ENCODE measurements at regions not wholly inside any gene's neighbourhood (a gene's known extent, or its start where the extent isn't known, plus 50 kb on each side); places are given as distances from the start of the nearest gene placed in this dataset.

- Histone ChIP-seq H3K4me3 (no peak overlapping the region), H3K9me3 (no peaks in the 10 kb centered on the region), H3K4me1 (peaks cover 0 to 5% (median 0%) of the 10 kb centered on the region in 12 donors), H3K27ac (no peak overlapping the region), H3K36me3 (peaks cover 0 to 5% (median 0%) of the 10 kb centered on the region in 9 donors), H3K27me3 (no peaks in the 10 kb centered on the region)
- 60 to 70% (median 66%) methylated on average over 5 of the region's 5 CpGs for WGBS, 4 donors
- peak in 2 of 4 donors; percentile 54 to 58 for ATAC-seq
- intact Hi-C loops (cut with DNase I), result no loop called here
- no peak for DNase-seq
- no peak for TF ChIP-seq CTCF (IDR thresholded peaks at IDR 0.05)
- TF ChIP-seq POLR2A (IDR thresholded peaks at IDR 0.05), result no peak
These were observed 157.7 kb downstream of the LYPLAL1 start for GRCh38 chr1:219331424-219331823.

- H3K27me3 ChIP-seq, result no peaks in the 10 kb centered on the region
- H3K36me3 ChIP-seq, result peaks cover 0 to 5% (median 0%) of the 10 kb centered on the region in 9 donors
- WGBS, 4 donors, result 70 to 99% (median 92%) methylated on average over 2 of the region's 2 CpGs
- H3K27ac ChIP-seq, result no peak overlapping the region
- H3K4me3 ChIP-seq, result no peak overlapping the region
- intact Hi-C loops (cut with DNase I), result no loop called here
- DNase-seq (no peak), ATAC-seq (no peak)
- H3K4me1 ChIP-seq, result peaks cover 0 to 5% (median 0%) of the 10 kb centered on the region in 12 donors
- no peaks in the 10 kb centered on the region for H3K9me3 ChIP-seq
- no peak for TF ChIP-seq CTCF (IDR thresholded peaks at IDR 0.05)
- TF ChIP-seq POLR2A (IDR thresholded peaks at IDR 0.05), result no peak
These were observed 157.0 kb downstream of the LYPLAL1 start for GRCh38 chr1:219330669-219331068.

DNA sequence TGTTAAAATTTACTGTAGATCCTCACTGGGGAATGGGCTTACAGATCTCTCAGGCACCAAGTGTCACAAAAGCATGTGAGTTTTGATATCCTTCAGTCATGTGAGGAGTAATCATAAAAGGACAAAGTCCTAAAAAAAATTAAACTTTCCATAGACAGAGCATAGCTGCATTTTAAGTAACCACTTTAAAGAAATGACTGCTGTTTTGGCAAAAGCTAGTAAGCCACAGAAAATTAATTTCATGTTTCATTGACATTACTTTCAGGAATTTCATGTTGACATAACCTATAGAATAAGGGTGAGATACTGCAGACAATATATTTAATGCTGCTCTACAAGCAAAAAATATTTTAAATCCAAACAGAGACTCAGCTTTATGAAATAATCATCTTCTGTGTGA is 156.3 kb downstream of the LYPLAL1 start:
- ATAC-seq, result no peak
- intact Hi-C loops (cut with DNase I), result no loop called here

DNA sequence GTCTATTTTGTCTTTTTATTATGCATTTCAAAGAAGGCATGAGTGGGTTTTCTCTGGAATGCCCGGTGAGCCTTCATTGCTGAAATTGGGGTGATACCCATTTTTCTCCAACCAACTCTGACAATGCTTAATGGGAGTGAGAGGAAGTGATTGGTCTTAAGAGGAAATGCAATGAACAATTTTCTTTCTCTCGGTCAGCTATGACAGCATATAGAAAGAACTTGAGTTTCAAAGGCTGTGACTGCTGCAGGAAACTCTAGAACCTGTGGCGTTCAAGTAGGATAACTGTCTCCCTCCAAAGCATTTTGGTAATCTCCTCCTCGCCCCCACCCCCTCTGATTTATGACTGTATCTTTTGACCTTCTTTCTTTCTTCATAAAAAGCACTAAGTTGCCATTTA is 155.9 kb downstream of the LYPLAL1 start:
- ATAC-seq, result no peak
- intact Hi-C loops (cut with DNase I), result loop anchor here in 1 of 10 donors (10.0 kb wide), 1 partner anchor 55 kb away; no protein-coding TSS in a partner anchor
- H3K9me3 ChIP-seq, result no peaks in the 10 kb centered on the region
- no peak for DNase-seq
- WGBS, 4 donors, result 74 to 79% (median 77%) methylated on average over 4 of the region's 4 CpGs
- no peak overlapping the region for H3K27ac ChIP-seq
- TF ChIP-seq POLR2A (IDR thresholded peaks at IDR 0.05), result no peak
- no peak for TF ChIP-seq CTCF (IDR thresholded peaks at IDR 0.05)
- peaks cover 0 to 5% (median 0%) of the 10 kb centered on the region in 12 donors for H3K4me1 ChIP-seq
- no peaks in the 10 kb centered on the region for H3K27me3 ChIP-seq
- peaks cover 0 to 5% (median 0%) of the 10 kb centered on the region in 9 donors for H3K36me3 ChIP-seq
- no peak overlapping the region for H3K4me3 ChIP-seq

More for the DNA sequence above, 156.3 kb downstream of the LYPLAL1 start:
- Histone ChIP-seq H3K27ac (no peak overlapping the region), H3K4me3 (no peak overlapping the region), H3K9me3 (no peaks in the 10 kb centered on the region), H3K27me3 (no peaks in the 10 kb centered on the region), H3K36me3 (peaks cover 0 to 5% (median 0%) of the 10 kb centered on the region in 9 donors), H3K4me1 (peaks cover 0 to 5% (median 0%) of the 10 kb centered on the region in 12 donors)
- no peak for DNase-seq
- TF ChIP-seq CTCF (IDR thresholded peaks at IDR 0.05) (no peak), POLR2A (IDR thresholded peaks at IDR 0.05) (no peak)

All from heart left ventricle (tissue), 16 donors.